GM19452 (cell line): ENCODE measurements at regions not wholly inside any gene's neighbourhood (a gene's known extent, or its start where the extent isn't known, plus 50 kb on each side); places are given as distances from the start of the nearest gene placed in this dataset.
"Not testable (repeated sequence)": the region's sequence is repeated elsewhere in the genome, so short reads cannot be mapped to it uniquely, and the experiment has no call there.

Experiments used
- ATAC-seq: cut with Tn5 transposase; IDR thresholded peaks from one replicate; pipeline ENCODE4 v1.9.1; 2021; ENCODE audit not compliant: unreplicated experiment

GRCh38 chr2:224263571-224264043, 138.3 kb downstream of the FAM124B start:
- ATAC-seq = no peak

GRCh38 chr2:224261326-224261725, 140.6 kb downstream of the FAM124B start:
- no peak for ATAC-seq

GRCh38 chr2:224260372-224261020, 141.4 kb downstream of the FAM124B start:
- no peak for ATAC-seq

- no peak for ATAC-seq
These were observed 142.1 kb downstream of the FAM124B start for GRCh38 chr2:224259831-224260230.

GRCh38 chr2:224258059-224258458, 143.8 kb downstream of the FAM124B start:
- no peak for ATAC-seq

- ATAC-seq = no peak
These were observed 144.8 kb downstream of the FAM124B start for GRCh38 chr2:224257156-224257555.

GRCh38 chr2:224253464-224253863, 148.4 kb downstream of the FAM124B start:
- ATAC-seq = no peak

GRCh38 chr2:224252631-224253030, 149.3 kb downstream of the FAM124B start:
- no peak for ATAC-seq

- no peak for ATAC-seq
These were observed 152.9 kb downstream of the FAM124B start for GRCh38 chr2:224248944-224249371.

GRCh38 chr2:224242561-224242960, 159.3 kb downstream of the FAM124B start:
- no peak for ATAC-seq

GRCh38 chr2:224241812-224242211, 160.1 kb downstream of the FAM124B start:
- ATAC-seq = no peak

GRCh38 chr2:224241001-224241400, 160.9 kb downstream of the FAM124B start:
- ATAC-seq = no peak

- no peak for ATAC-seq
These were observed 177.9 kb downstream of the FAM124B start for GRCh38 chr2:224223851-224224555.

GRCh38 chr2:224222974-224223373, 178.9 kb downstream of the FAM124B start:
- ATAC-seq = no peak

- ATAC-seq = no peak
These were observed 179.6 kb downstream of the FAM124B start for GRCh38 chr2:224222291-224222690.

GRCh38 chr2:224221455-224221913, 180.4 kb downstream of the FAM124B start:
- no peak for ATAC-seq

- ATAC-seq = no peak
These were observed 181.2 kb downstream of the FAM124B start for GRCh38 chr2:224220586-224221255.

GRCh38 chr2:224219781-224220180, 180.7 kb upstream of the SERPINE2 start:
- no peak for ATAC-seq

- ATAC-seq = no peak
These were observed 178.9 kb upstream of the SERPINE2 start for GRCh38 chr2:224217962-224218347.

GRCh38 chr2:224217233-224217961, 178.3 kb upstream of the SERPINE2 start:
- ATAC-seq = no peak

GRCh38 chr2:224215611-224216010, 176.5 kb upstream of the SERPINE2 start:
- ATAC-seq = not testable (repeated sequence)
